GM11168 (cell line): ENCODE measurements at regions not wholly inside any gene's neighbourhood (a gene's known extent, or its start where the extent isn't known, plus 50 kb on each side); places are given as distances from the start of the nearest gene placed in this dataset.

Experiments
- in situ Hi-C: fragments of 300-500 bp; cut with MboI; formaldehyde crosslinking; loops from one replicate; pipeline ENCODE4 v1.12.0; 2022; ENCODE audit warnings: low sequenced_read_pairs; ENCODE audit not compliant: unreplicated experiment

DNA sequence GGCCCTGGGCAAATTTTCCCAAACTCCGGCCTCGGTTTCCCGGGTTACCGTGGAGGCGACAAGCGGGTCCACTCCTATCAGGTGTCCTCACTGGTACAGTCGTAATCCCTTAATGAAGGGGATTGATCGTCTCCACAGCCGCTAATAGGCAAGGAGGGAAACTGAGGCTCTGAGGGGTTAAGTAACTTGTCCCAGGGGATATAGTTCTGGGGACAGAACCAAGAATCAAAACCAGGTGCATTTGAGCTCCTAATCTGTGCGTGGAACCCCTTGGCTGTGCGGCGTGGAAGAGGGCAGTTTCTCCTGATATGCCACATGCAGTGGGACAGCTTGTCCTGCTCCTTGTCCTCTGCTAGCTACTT is 157.2 kb downstream of the CYRIA start:
- in situ Hi-C loops = no loop called here

GRCh38 chr2:16507655-16508489 is 157.8 kb downstream of the CYRIA start:
- in situ Hi-C loops = no loop called here

GRCh38 chr2:16506366-16506765 is 159.3 kb downstream of the CYRIA start:
- in situ Hi-C loops = no loop called here

- in situ Hi-C loops = no loop called here
Measured at GRCh38 chr2:16496426-16497388, 168.9 kb downstream of the CYRIA start.

- in situ Hi-C loops = no loop called here
Measured at GRCh38 chr2:16495509-16496208, 170.0 kb downstream of the CYRIA start.

DNA sequence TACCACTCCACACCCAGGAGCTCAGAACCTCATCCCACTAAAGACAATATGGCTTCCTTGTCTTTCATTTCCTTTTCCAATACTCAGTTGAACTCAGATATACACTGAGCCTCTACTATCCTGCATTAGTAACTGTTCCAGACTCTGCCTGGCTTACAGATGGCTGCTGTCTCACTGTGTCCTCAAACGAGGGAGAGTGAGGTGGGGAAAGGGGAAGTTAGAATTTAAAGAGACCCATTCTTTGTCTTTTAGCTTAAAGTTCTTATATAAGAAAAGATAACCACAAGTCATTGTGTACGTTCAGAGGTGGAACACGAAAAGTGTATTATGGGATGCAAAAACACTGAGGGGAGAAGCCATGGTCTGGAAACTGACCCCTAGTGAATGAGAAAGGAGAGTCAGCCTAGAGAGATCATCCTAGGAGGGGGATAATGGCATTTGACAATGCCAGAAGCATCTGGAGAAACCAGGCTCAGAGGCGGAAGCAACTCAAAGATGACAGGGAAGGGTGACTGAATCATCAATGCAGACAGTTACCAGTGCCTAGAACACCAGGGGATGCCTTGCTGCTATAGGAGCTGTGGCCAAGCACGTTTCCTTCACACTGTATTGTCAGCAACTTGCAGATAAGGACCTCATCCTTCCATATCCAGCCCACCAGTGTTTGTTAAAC is 170.7 kb downstream of the CYRIA start:
- in situ Hi-C loops = no loop called here

DNA sequence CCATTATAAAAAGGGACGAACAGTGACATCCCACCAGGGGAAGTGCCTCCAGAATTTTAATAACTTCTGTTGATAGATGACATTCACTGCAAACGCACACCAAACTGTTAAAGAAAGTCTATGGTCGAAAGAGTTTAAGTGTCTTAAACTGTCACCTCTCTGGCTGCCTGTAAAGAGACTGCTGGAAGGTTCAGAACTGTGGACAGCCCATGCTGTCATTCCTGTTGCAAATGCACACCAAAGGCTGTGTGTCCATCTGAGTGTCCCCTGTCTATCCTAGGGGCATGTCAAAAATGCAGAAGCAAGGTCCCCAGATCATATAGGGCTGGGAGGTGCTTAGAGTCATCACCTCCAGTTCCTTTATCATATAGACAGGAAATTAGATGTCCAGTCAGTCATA is 171.8 kb downstream of the CYRIA start:
- in situ Hi-C loops = no loop called here

DNA sequence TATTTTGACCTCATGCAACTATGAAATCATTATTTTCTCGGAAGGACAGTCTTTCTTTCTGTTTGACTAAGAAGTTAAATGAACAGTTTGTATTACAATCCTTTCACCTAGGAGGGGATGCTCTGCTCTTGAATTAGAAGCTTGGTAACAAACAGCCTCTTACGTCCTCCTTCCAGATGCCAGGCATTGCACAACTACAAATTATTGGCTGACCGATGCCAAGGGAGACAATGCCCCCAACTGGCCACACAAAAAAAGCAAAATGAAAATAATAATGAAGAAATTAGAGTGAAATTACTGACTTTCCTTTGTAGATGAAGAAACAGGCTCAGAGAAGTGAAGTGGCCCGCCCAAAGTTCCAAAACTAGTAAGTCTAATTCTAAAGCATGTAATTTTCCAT is 177.9 kb downstream of the CYRIA start:
- in situ Hi-C loops = no loop called here

DNA sequence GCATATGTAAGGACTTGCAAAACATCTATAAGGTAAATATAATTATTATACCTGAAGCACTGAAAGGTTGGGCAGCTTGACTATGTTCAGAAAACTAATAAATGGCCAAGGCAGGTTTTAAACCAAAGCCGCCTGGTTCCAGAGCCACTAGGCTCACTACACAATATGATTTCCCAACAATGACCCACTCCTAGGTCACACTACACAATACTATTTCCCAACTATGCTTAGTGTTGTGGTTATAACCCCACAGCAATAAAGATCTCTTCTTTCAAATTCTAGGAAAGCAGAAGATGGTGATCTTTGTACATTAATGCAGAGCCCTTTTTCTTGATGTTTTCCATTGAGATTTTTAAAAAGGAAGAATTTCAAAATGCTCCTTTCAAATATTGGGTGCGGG is 180.4 kb downstream of the CYRIA start:
- in situ Hi-C loops = no loop called here

GRCh38 chr2:16482460-16482859 is 183.2 kb downstream of the CYRIA start:
- in situ Hi-C loops = no loop called here

DNA sequence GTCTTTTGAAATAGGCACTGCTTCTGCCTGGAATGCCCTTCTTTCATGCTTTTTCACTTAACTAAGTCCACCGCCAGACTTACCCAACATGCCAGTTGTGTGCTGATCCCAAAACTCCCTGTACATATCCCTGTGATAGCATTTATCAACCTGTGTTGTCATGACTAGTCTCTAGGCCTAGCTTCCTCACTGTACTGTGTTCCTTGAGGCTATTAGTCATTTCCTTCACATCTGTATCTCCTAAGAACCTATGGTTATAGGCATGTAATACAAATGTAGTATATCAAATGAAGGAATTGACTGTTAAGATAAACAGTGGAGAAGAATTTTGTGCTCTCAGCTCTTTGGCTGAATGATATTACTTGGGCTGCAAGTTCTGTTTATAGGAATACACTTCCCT is 184.3 kb downstream of the CYRIA start:
- in situ Hi-C loops = no loop called here

- in situ Hi-C loops = no loop called here
Measured at GRCh38 chr2:16479721-16480120, 185.9 kb downstream of the CYRIA start.

DNA sequence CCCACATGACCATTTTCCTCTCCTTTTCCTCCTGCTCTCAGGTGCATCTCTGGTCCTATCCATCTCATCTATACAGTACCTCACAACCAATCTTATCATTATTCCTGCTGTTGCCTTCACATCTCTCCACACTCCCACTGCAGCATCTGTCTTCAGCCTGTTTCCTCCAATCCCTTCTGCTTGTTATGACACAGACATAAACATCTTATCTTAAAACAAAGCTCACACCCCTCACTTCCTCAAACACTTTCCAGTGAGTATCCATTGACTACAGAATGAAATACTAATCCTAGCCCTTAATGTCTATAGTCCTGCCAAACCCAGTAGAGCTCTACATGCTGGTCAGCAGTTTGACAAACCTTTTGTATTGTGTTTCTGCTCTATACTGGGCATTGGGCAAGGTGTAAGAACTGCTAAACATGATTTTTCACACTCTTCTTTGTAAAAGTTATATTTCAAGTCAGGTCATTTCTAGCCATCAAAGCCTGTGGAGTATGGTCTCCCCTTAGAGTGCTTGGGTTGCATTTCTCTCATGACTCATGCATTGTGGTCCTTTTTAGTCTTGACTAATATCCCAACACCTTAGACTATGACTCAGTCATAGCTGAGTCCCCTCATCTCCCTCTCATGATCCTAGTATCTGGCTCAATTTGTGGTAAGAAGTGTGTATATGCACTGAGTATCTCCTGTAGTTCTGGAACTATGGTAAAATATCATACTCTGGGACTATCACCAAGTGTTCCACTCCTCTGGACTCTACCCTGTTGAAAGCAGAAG is 187.0 kb downstream of the CYRIA start:
- in situ Hi-C loops = no loop called here

- in situ Hi-C loops = no loop called here
Measured at GRCh38 chr2:16477648-16478047, 188.0 kb downstream of the CYRIA start.

DNA sequence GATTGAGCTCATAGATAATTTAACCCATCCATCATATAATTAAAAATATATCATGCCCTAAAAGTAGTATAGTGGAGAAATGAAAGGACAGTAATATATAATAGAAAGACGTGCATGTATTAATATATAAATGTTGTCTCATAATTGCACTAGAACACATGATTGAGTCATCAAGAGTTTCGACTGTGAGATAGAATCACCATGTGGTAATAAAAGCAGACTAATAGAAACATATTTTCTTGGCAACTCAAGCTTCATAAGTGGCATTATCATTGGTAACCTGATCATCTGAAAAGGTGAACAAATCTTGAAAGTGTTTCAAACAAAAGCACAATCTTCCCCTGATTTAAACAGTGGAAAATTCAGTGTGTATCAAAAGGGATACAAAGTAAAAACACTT is 188.8 kb downstream of the CYRIA start:
- in situ Hi-C loops = no loop called here

DNA sequence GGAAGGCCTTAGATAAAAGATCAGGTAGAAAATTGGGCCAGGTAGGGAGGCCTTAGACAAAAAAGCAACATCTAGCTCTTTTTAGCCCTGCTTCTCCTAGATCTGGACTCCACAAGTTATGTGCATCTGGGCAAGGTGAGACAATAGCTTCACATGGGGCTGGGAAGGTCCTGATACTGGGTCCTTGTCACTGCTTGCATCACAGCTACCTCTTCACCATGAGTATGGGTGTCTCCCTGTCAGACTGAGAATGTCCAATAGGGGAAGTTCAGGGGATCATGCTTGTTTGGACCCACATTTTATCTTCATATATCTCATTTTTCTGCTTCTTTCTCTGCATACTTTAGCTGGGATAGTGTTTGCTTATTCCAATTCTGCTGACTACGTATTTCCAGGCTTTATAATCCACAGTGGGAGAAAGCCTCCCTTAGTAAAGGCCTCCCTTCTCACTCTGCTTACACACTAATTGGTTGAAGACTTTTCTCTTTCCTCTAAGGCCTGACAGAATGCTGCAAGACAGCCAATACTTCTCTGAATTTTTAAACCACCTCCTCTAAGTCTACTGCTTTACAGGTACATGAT is 189.6 kb downstream of the CYRIA start:
- in situ Hi-C loops = no loop called here

DNA sequence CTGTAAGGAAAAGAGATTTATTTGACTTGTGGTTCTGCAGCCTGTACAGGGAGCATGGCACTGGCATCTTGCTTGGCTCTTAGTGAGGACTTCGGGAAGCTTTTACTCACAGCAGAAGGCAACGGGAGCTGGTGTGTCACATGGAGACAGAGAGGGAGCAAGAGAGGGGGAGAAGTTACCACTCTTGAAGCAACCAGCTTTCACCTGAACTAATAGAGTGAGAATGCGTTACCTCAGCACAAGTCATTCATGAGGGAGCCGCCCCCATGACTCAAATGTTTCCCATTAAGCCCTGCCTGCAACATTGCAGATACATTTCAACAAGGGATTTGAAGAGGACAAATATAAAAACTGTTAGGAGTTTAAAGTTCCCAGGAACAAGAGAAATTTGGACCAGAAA is 190.0 kb downstream of the CYRIA start:
- in situ Hi-C loops = no loop called here

DNA sequence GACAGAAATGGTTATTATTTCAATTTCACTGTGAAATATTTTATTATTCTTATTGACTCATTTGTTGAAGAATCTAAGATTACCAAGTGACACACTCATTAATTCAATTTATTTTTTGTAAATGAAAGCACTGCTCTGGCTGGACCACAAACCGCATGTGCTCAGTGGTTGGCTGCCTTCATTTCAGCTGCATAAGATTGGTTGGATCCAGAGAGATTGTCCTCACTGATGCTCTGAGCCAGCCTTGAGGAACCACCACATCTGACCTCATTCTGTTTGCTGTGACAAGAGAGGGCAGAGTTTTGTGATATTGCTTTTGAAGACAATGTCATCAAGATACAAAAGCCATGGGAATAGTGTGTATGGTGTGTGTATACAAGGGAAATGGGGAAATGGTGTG is 192.1 kb downstream of the CYRIA start:
- in situ Hi-C loops = no loop called here

DNA sequence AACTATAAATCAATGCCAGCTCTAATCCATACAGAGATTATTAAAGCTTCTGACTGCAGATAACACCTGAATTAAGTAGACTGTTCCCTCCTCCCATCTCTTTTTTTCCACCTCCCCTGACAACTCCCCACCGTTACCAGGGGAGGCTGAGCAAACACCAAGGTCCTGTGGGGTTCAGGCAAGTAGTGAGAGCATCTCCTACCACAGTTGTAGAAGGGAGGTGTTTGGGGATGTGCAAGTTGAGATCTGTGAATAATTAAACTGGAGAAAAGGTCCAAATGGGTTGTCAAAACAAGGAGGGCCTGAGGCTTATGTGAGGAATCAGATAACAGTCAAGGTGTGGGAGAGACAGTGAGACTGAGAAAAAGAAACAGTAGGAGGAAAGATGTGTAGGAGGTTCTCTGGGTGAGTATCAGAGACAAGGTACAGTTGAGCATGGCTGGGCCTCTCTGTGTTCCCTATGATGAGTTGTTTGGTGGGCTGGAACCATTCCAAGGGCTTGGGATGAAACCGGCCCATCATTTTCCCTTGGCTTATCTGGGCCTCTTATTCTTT is 194.6 kb downstream of the CYRIA start:
- in situ Hi-C loops = no loop called here
